GM18499 (cell line): ENCODE measurements at regions not wholly inside any gene's neighbourhood (a gene's known extent, or its start where the extent isn't known, plus 50 kb on each side); places are given as distances from the start of the nearest gene placed in this dataset.

Source experiments
- ATAC-seq: cut with Tn5 transposase; IDR thresholded peaks from one replicate; pipeline ENCODE4 v1.9.1; 2021; ENCODE audit warnings: moderate number of reproducible peaks; ENCODE audit not compliant: insufficient read depth, unreplicated experiment

DNA sequence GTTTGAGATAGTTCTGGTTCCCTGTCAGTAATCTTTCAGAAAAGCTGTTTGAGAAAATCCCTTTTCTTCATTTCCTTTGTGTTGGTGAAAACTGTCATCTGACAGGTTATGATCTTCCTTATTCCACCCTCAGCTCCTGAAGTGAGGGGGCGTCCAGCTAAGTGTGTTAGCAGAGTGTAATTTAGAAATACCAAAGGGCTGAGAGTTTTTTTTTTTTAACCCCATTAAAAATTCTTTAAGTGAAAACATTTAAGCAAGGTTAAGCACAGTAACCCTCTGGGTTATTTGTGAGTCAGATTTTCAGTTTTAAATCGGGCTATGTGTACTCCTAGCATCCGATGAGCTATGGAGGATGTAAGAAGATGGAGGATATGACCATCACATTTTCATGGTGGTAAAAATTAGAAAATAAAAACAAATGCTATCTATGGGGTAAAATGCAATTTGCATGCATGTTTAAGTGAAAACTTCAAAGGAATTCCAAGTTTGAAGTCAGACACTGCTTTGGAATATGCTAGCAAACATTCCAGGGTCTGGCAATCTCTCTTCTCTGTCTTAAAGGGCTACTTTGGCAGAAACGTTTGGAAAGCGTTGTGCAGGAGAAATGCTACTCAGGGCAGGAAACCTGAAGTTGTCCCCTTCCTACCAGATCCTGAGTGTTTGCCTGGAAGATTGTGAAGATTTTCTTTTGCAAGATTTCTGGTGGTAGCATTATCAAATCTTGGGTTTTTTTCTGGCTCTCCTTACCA, 197.0 kb upstream of the PRICKLE1 start:
- ATAC-seq = no peak

DNA sequence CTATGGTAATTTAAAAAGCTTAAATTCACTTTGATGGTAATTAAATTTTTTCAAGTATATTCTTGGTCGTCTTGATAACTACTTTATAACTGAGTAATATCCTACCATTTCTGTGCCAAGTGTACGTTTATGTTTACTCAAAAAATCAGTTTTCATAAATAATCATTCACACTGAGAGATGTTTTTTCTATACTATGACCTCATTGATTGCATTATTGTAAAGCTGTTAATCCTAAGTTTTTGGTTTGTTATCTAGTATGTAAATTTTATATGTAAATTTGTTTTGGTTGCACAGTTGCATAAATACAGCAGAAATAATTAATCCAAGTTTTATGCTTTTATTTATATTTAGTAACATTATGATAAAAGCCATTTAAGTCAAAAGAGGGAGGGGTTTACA, 196.4 kb upstream of the PRICKLE1 start:
- ATAC-seq = no peak

DNA sequence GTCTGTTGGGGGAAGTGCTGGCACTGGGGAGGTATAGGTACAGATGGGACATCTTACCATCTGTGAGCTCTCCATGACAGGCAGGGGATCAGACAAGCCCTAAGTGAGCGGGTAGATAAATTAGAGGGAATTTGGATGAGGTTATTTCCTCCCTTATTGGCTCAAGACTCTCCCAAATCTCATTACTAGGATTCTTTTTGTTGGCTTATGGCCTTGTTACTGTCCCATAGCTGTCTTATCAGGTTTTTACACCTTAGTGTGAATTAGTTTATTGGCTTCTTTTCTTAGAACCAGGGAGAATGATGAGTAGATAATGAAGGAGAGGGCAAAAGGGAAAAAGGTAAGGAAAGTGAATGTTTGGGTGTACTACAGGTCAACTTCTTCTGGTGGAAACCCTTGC, 191.1 kb upstream of the PRICKLE1 start:
- ATAC-seq = no peak

DNA sequence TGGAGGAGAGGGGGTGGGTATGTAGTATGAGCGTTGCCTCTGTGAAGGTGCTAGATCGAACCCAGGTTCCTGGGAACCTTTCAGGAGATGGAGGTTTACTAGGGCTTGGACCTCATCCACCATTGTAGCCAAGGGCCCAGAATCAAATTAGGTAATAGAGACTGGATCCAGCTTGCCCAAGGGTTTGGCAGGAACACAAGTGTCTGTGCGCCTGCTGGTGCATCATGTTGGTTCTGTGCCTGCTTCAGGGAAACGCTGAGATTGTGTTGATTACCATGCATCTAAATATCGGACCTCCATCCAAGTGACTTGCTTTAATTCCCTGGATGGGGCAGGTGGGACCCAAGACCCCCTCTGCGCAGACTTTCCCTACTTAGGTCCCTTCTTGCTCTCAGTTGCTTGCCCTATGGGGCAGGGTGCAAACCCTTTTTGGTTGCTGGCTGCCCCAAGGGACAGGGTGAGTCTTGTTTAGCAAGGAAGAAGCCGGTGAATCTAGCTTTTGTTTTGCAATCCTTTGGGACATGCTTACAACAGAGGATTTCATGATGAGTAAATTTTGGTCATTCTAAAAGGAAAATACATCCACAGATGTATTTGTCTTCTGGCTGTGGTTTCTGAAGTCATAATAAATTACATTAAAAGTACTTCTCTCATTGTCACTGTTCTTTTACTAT, 189.8 kb upstream of the PRICKLE1 start:
- ATAC-seq = no peak

DNA sequence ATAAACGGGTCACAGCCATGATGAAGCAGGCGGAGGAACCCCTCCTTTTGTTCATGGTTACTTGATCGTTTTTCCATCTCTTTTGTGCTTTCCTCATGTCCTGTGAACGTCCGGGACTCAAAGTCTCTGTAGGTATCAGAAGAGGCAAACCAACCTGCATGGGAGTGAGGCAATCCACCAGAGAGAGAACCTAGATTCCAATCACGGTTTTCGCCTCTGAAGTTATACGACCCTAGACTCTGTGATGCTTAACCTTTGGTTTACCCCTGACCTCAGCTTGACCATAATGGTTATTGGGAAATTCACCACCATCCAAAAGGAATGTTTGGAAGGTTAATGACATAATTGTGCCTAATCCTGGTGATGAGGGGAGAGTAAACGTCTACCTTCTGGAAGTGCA, 186.8 kb upstream of the PRICKLE1 start:
- no peak for ATAC-seq

DNA sequence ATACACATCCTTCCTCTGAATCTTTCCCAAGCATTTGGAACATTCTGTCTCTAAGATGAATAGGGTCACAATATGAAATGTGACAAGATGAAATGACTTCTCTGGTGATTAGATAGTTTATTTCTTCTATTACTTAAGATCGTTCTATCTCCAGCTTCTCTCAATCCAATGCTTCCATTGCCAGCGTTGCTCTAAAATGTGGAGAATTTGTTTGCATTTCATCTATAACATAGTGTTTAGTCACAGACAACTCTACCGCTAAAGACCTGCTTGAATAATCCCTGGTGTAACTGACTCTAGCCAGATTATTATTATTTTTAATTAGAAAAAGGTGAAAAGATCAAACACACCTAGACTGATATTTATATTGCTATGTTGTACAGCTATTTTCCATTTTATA, 184.7 kb upstream of the PRICKLE1 start:
- ATAC-seq = no peak

DNA sequence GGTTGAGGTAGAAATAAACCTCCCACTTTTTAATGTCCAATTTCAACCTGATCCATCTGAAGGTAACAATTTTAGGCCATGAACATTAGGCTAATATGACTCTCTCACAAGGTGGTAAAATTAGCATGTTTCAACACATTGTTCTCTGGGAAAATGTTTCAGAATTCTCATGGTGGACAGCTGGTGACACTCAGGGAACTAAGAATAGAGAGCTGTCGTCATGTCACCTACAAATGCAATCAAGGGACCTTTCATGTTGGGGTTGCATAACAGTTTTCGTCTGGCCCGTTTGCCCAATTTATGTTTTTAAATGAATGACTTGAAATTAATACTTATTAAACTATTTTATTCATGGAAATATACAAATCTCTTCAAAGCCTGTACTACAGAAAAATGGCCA, 180.7 kb upstream of the PRICKLE1 start:
- ATAC-seq = no peak

DNA sequence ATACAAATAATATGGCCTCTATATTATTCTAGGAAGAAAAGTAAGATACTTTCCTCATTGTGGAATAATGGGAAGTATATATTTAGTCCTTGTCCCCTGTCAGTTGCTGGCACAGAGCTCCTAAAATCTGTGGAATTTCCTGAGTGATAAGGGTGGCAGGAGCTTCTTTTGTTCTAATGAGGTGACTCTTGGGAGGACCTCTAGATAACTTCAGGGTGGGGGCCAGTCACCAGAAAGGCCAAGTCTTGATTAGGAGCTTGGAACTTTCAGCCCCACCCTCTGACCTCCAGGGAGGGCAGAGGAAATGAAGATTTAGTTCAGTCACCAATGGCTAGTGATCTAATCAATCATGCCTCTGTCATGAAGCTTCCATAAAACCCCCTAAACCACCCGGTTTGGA, 179.9 kb upstream of the PRICKLE1 start:
- ATAC-seq = no peak

DNA sequence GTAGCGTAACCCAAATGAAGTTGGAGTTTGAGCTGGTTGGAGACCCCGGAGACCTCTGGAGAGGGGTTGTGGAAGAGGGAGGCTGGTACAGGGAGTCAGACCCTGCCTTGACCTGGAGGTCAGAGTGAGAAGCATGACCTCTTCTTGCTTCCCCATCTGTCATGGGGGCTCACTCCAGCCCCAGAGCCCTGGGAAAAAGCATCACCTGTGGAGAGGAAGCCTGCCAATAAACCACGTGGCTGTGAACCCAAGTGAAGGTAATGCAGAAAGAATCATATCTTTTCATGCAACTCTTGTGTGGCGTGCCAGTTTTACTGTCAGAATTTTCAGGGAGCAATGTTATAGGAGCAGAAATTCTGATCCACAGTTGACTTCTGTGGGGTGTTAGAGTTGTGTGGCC, 178.5 kb upstream of the PRICKLE1 start:
- no peak for ATAC-seq

DNA sequence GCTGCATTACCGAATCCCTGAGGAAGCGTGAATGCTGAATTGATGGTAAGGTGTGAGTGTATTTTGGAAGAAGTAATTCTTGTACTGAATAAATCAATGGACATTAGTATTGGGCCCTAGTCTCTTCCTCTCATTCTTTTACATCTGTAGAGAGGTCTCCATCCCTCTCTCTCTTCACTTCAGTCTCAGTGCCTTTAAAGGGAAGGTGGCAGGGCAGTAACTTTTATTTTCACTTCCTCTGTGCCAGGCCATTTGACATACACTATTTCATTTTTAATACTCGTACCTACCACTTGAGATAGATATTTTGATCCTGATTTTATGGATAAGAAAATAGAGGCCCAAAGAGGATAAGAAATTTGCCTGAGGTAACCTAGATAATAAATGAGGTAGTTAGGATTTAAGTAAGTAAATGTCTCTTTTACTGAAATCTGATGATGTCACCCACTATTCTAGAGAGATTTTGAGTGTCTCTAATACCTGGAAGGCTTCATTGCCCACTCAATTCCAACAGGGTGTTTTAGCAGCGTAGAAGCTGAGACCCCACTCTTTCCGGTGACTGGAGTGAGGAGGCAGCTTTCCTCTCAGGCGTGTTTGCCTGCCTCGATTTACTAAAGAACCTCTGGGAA, 177.9 kb upstream of the PRICKLE1 start:
- no peak for ATAC-seq

DNA sequence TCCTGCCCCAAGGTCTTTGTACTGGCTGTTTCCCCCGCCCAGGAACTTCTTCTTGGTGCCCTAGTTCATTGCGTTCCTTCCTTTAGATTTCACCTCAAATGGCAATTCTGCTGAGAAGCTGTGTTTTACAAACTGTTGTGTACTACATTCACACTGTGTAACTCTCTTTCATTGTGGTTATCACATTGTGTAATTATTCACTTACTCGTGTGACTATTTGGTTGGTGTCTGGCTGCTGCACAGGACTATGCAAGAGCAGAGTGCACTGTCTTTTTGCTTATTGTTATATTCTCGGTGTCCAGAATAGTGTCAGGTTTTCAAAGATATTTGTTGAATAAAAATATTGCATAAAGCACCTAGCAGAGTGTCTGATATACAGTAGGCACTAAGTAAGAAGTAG, 177.2 kb upstream of the PRICKLE1 start:
- ATAC-seq = no peak

DNA sequence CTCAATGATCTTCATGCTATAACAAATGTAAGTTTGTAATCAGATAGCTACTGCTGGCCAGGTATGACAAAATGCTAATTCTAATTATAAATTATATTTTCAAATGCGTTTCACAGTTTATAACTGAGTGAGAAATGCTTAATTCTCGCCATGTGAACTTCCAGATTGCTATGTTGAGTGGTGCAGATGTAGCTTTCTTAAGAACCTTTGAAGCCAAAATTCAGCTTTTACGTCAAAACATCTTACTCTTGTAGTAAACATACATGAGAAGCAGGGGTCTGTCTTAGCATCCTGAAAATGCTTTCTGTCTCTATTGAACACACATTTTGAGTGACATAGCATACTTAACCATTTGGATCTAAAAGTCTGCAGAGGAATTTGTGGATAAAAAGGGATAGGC, 176.5 kb upstream of the PRICKLE1 start:
- no peak for ATAC-seq

DNA sequence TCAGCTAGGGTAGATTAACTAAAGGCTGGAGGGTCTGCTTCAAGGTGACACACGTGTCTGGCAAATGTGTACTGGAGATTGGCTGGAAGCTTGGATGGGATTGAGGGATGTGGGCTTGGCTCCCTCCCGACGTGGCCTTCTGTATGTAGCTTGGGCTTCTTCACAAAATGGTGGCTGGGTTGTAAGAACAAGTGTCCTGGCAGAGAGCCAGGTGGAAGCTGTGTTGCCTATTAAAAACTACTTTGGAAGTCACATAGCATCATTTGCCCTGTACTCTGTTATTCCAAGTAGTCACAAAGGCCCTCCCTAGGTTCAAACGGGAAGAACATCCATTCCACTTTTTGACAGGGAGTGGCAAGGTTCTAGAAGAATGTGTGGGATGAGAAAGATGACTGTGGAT, 174.1 kb upstream of the PRICKLE1 start:
- ATAC-seq = no peak

DNA sequence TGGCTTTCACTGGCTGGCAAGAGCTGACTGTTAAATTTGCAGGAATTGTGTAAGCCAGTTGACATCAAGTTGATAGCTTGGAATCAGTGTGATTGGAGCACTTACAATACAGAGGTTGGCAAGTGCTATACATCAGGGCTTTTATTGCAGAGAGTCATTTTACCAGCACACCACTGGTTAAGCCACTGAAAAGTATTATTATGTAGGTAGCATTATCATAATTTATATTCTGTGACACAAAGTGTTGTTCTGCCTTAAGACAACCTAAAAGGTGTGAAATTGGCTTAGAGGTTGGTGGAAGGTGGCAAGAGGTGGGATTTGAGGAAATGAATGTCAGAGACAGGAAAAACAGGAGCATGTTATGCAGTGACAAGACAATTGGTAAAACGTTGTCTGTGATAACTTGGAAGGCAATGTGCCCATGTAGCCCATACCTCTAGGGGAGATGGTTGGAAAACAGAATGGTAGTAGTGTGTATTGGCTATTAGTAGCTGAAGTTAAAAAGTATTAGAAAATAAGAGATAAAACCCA, 172.9 kb upstream of the PRICKLE1 start:
- ATAC-seq = no peak

DNA sequence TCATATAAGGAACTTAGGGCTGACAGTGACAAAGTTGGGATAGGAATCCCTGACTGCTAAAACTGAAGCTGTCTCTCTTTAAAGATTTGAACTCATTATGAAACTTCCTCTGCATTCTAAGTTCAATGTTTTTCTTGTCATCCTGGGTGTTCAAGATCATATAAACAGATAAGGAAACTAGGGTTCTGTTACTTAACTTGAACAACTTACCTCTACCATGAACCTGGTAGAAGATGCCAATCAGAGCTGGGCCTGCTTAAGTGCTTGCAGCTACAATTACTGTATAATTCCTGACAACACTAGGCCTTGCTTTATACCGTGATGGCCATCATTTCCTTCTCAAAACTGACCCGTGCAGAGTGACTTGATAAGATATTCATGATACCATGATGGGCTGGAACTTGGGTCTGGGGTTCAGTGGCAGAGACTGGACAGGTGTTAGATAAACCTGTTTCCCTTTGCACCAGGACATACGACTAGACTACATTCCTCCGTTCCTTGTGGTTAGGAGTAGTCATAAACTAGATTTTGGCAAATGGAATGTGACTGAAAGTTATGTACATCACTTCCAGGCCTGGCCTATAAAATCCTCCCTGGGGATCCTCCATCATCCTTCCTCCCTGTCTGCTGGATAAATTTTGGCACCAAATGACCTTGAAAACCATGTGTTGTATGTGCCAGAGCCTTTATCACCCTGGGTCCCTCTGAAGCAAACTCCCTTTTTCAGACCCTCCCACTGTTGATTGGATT, 172.2 kb upstream of the PRICKLE1 start:
- ATAC-seq = no peak

DNA sequence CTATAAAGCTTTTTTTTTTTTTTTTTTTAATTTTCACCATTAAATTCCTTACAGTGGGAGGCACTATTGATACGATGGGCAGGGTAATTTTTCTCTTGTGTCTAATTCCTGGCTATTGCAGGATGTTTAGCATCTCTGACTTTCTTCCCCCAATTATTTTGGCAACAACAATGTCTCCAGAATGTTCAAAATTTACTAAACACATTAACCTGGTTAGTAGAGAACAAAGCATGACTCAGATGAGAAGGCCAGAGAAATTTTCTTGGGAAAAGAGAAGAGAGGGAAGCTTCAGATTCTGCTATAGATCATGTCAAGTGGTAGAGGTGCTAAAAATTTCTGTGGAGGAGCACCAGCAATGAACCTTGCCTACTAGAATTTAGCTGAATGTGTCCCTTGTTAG, 171.5 kb upstream of the PRICKLE1 start:
- no peak for ATAC-seq

DNA sequence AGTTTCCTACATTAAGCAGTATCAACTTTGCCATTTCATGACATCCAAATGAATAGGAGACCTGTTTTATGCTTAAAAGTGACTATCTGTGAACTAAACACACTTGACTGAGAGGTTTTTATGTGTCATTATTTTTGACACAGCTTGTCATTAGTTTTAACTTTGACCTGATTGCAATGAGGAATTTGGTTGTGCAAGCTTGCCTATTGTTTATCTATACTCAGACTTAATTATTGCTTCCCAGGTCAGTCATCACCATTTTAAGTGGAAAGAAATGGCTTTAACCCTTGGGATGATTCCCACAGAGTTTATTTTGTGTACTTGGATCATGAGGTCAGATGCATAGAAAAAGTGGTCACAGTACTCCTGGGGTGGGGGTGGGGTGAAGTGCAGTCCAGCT, 171.0 kb upstream of the PRICKLE1 start:
- ATAC-seq = no peak

DNA sequence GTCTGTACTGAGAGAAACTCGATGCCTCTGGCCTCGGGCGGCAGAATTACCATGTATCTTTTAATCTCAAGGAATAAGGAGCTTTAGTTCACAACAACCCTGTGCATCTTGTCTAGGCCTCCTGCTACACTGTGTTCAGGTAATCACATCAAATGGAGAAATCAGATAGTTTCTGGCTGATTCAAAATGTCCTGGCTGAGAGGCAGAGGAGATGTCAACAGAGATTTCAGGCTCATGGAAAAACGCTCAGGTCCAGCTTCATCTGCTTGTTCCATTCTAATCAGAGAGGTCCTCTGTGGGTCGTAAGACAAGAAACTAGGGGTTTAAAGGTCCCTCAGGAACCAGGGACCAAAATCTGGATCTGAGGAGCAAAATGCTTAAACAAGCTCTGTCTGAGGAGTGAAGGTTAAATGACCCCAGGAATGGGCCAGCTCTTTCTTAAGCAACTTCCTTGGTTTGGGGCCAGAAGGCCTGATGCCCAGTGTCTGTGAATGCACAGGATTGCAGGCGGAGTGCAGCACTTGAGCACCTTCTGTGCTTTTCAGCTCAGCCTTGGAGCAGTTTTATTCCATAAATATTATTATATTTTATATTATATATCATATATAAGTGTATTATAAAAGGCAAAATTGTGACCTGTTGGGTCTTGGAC, 170.2 kb upstream of the PRICKLE1 start:
- ATAC-seq = no peak

DNA sequence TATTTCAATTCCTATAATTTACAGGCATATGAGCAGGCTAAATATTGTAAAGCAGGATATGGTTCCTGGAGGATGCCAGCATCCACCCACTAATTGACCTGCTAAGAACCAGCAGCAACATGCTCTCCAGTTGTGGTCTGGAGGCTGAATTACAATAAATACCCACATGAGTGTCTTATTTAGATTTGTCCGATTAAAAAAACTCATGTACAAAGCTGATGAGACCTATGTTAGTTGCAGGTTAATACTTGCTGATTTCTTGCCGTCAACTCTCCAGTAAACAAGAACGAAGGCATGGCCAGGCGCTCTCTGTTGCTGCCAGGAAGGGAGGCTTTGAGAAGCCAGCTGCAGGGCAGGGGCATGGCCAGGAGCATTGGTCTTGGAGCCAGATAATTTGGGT, 169.3 kb upstream of the PRICKLE1 start:
- ATAC-seq = no peak

DNA sequence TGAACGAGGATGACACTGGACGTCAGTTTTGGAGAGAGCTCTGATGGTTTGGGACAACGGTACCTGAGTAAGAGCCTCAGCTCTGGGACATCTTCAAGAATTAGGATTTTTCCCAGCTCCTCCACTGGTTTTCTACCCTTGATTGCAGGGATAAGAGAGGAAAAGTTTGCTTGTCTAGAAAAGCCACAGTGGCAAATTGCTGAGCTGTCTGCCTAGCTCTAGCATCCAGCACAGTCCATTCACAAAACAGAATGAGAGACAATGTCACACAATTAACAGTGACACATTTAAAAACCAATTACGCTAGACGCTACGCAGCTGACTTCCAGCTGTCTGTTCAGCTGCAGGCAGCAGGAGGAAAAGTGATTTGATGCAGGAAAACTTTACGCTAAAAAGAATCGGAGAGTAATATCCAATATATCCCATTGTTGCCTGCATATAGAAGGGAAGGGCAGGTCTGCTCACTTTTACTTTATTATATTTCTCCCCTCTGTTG, 168.1 kb upstream of the PRICKLE1 start:
- ATAC-seq = no peak
